Suprapubic skin (tissue), 4 donors: ENCODE measurements at regions not wholly inside any gene's neighbourhood (a gene's known extent, or its start where the extent isn't known, plus 50 kb on each side); places are given as distances from the start of the nearest gene placed in this dataset.

ENCODE experiments used
- CTCF ChIP-seq, 2 donors: fragments of 200-600 bp in 1 of 2; fragments of 450-650 bp in 1 of 2; sonication (generic) in 1 of 2; IDR thresholded peaks; one replicate each; pipeline ENCODE4 v1.5.1; 2016 to 2019; ENCODE audit warnings: antibody characterized with exemption in 2 of 2, mild to moderate bottlenecking in 1 of 2, moderate library complexity in 1 of 2
- POLR2A ChIP-seq, 2 donors: fragments of 450-650 bp; IDR thresholded peaks; one replicate each; pipeline ENCODE4 v1.6.1; 2017; ENCODE audit warnings: antibody characterized with exemption in 2 of 2, mild to moderate bottlenecking in 2 of 2, moderate library complexity in 2 of 2
- POLR2AphosphoS5 ChIP-seq, 3 donors: sonication (generic); formaldehyde crosslinking; IDR thresholded peaks; one replicate each; pipeline ENCODE4 v1.6.1; 2017; ENCODE audit warnings: antibody characterized with exemption in 3 of 3

- TF ChIP-seq CTCF (IDR thresholded peaks at IDR 0.05): no peak
- no peak for TF ChIP-seq POLR2A (IDR thresholded peaks at IDR 0.05)
- no peak for TF ChIP-seq POLR2AphosphoS5 (IDR thresholded peaks at IDR 0.05)
Measured at GRCh38 chr7:109121599-109122300, 552.1 kb downstream of the DNAJB9 start.
